GM12878 (cell line): ENCODE measurements at regions not wholly inside any gene's neighbourhood (a gene's known extent, or its start where the extent isn't known, plus 50 kb on each side); places are given as distances from the start of the nearest gene placed in this dataset.

Experiments
- ATAC-seq: fragments of 200-7000 bp; cut with Tn5 transposase; 3 replicates; pipeline ENCODE4 v1.9.1; 2020; ENCODE audit warnings: mild to moderate bottlenecking, moderate library complexity
- BruUV-seq: library from RNA; stranded (reverse); fragments of 400-500 nt; replicated peaks from 2 replicates; lab custom pipeline; 2021; lab: Mats Ljungman, UMichigan
- CTCF ChIA-PET: fragments of 300-600 bp; sonication (Branson Sonifier 250); formaldehyde crosslinking; extraction: SDS; loops from one replicate; lab custom pipeline; 2021; ENCODE audit warnings: inconsistent platforms; lab: Yijun Ruan, JAX
- POLR2A ChIA-PET: fragments of 350-600 bp; formaldehyde crosslinking; extraction: SDS; loops from one replicate; lab custom pipeline; 2021; ENCODE audit warnings: inconsistent platforms; lab: Charles Lee
- RAD21 ChIA-PET: fragments of 300-600 bp; sonication (Branson Sonifier 250); formaldehyde crosslinking; loops from one replicate; lab custom pipeline; 2023; ENCODE audit warnings: antibody characterized with exemption; ENCODE audit not compliant: unreplicated experiment; lab: Charles Lee
- SMC1A ChIA-PET: fragments of 300-600 bp; sonication (Branson Sonifier 250); formaldehyde crosslinking; loops from one replicate; lab custom pipeline; 2023; ENCODE audit not compliant: unreplicated experiment, uncharacterized antibody; lab: Charles Lee
- DNase-seq: peaks from one replicate; pipeline ENCODE4 v3.0.0-alpha.2; 2011; ENCODE audit warnings: low read depth, low spot score
- FAIRE-seq: peaks from 3 replicates; lab custom pipeline; 2011; peaks lifted over from hg19 to GRCh38; lab: Jason Lieb, UNC
- H2AFZ ChIP-seq: 2 replicates; pipeline ENCODE4 v1.6.0; 2011; ENCODE audit warnings: low read depth, low read length, control low read depth; ENCODE audit not compliant: control insufficient read depth
- H3K27ac ChIP-seq: 2 replicates; pipeline ENCODE4 v1.5.1; 2011; ENCODE audit warnings: control low read depth; ENCODE audit not compliant: control insufficient read depth, insufficient read depth
- H3K27me3 ChIP-seq, 2 experiments: replicated peaks in 1 of 2; 2 replicates each; pipeline versions ENCODE4 v1.6.0 to v1.6.1; 2011; ENCODE audit warnings: low read length in 1 of 2; ENCODE audit not compliant: control insufficient read depth in 2 of 2, insufficient read depth in 2 of 2
- H3K36me3 ChIP-seq, 2 experiments: 2 replicates each; pipeline ENCODE4 v1.5.1; 2011; ENCODE audit warnings: low read length in 1 of 2; ENCODE audit not compliant: control insufficient read depth in 2 of 2, insufficient read depth in 2 of 2
- H3K4me1 ChIP-seq: 2 replicates; pipeline ENCODE4 v1.6.1; 2011; ENCODE audit warnings: mild to moderate bottlenecking, low read length, moderate library complexity, mixed read lengths; ENCODE audit not compliant: control insufficient read depth, insufficient read depth
- H3K4me2 ChIP-seq: 2 replicates; pipeline ENCODE4 v1.6.0; 2011; ENCODE audit warnings: control low read depth; ENCODE audit not compliant: control insufficient read depth, insufficient read depth
- H3K4me3 ChIP-seq: fragments of 200-600 bp; sonication (generic); 2 replicates; pipeline ENCODE4 v1.5.1; 2016
- H3K79me2 ChIP-seq: 2 replicates; pipeline ENCODE4 v1.6.0; 2011; ENCODE audit warnings: low read length; ENCODE audit not compliant: control insufficient read depth, insufficient read depth
- H3K9ac ChIP-seq: 2 replicates; pipeline ENCODE4 v1.8.0; 2011; ENCODE audit warnings: low read length, control low read depth, mixed read lengths; ENCODE audit not compliant: control insufficient read depth, insufficient read depth
- H3K9me3 ChIP-seq: replicated peaks from 3 replicates; pipeline ENCODE4 v1.5.1; 2011; ENCODE audit warnings: mild to moderate bottlenecking, low read length; ENCODE audit not compliant: control insufficient read depth, insufficient read depth
- H4K20me1 ChIP-seq: 2 replicates; pipeline ENCODE4 v1.6.0; 2011; ENCODE audit not compliant: control insufficient read depth, insufficient read depth
- BMI1 ChIP-seq: fragments of 450-650 bp; IDR thresholded peaks from 2 replicates; pipeline ENCODE4 v1.6.1; 2016; ENCODE audit warnings: mild to moderate bottlenecking, moderate library complexity, borderline replicate concordance
- CBFB ChIP-seq: IDR thresholded peaks from 2 replicates; pipeline ENCODE4 v1.6.1; 2016; ENCODE audit warnings: antibody characterized with exemption, low read depth
- IKZF1 ChIP-seq: fragments of 450-650 bp; conservative IDR thresholded peaks from 2 replicates; pipeline ENCODE4 v1.6.1; 2017; ENCODE audit warnings: antibody characterized with exemption, mild to moderate bottlenecking
- IKZF2 ChIP-seq, 2 experiments: fragments of 450-650 bp; IDR thresholded peaks; 2 replicates each; pipeline ENCODE4 v1.6.1; 2017; ENCODE audit warnings: mild to moderate bottlenecking in 2 of 2, moderate library complexity in 2 of 2
- JUNB ChIP-seq: IDR thresholded peaks from 2 replicates; pipeline ENCODE4 v1.6.1; 2016; ENCODE audit warnings: antibody characterized with exemption, mild to moderate bottlenecking
- KAT2A ChIP-seq: conservative IDR thresholded peaks from 2 replicates; pipeline ENCODE4 v1.6.1; 2011; ENCODE audit warnings: low read depth, low read length; ENCODE audit not compliant: control insufficient read depth
- MEF2B ChIP-seq: fragments of 450-650 bp; IDR thresholded peaks from 2 replicates; pipeline ENCODE4 v1.6.1; 2018; ENCODE audit warnings: mild to moderate bottlenecking, moderate library complexity; ENCODE audit not compliant: partially characterized antibody, poor library complexity, severe bottlenecking
- NR2C2 ChIP-seq: IDR thresholded peaks from 2 replicates; pipeline ENCODE4 v1.6.1; 2011; ENCODE audit warnings: borderline replicate concordance, low read depth; ENCODE audit not compliant: control insufficient read depth, insufficient read length
- RBBP5 ChIP-seq: fragments of 200-600 bp; sonication (generic); conservative IDR thresholded peaks from 2 replicates; pipeline ENCODE4 v1.6.1; 2016
- RUNX3 ChIP-seq: IDR thresholded peaks from 2 replicates; pipeline ENCODE4 v1.6.1; 2012; ENCODE audit warnings: low read length, inconsistent platforms
- SMARCA5 ChIP-seq: fragments of 450-650 bp; IDR thresholded peaks from 2 replicates; pipeline ENCODE4 v1.6.1; 2017; ENCODE audit warnings: mild to moderate bottlenecking
- SUZ12 ChIP-seq: fragments of 200-600 bp; sonication (generic); IDR thresholded peaks from one replicate; pipeline ENCODE4 v1.6.1; 2018; ENCODE audit warnings: antibody characterized with exemption, mild to moderate bottlenecking; ENCODE audit not compliant: unreplicated experiment
- TARDBP ChIP-seq: IDR thresholded peaks from 2 replicates; pipeline ENCODE4 v1.6.1; 2016; ENCODE audit warnings: borderline replicate concordance
- ZNF24 ChIP-seq: fragments of 450-650 bp; IDR thresholded peaks from 2 replicates; pipeline ENCODE4 v1.6.1; 2017; ENCODE audit warnings: antibody characterized with exemption, mild to moderate bottlenecking
- WGBS: methylation state at CpG from one replicate; pipeline ENCODE4 v1.1.6; 2016; ENCODE audit warnings: low lambda C conversion rate; ENCODE audit not compliant: insufficient replicate concordance, insufficient coverage; ENCODE audit errors: missing lambda C conversion rate; 5-methylcytosine and 5-hydroxymethylcytosine counted together
- in situ Hi-C: fragments of 300-500 bp; cut with MboI; formaldehyde crosslinking; loops from 9 replicates; pipeline ENCODE4 v1.14.3; 2018; ENCODE audit warnings: mixed read lengths
- intact Hi-C: fragments of 100-400 bp; cut with micrococcal nuclease; formaldehyde crosslinking; loops from one replicate; pipeline ENCODE4 v1.14.2; 2022; ENCODE audit not compliant: unreplicated experiment
- TF ChIP-seq, protein P1 (sequence below): fragments of 450-650 bp; formaldehyde crosslinking; IDR thresholded peaks from 2 replicates; pipeline ENCODE4 v1.4.0; 2020; ENCODE audit warnings: mild to moderate bottlenecking, moderate library complexity
- TF ChIP-seq, protein P2 (sequence below): fragments of 450-650 bp; IDR thresholded peaks from 2 replicates; pipeline ENCODE4 v1.6.1; 2017; ENCODE audit warnings: low read depth, mild to moderate bottlenecking, moderate library complexity
- TF ChIP-seq, protein P3 (sequence below): fragments of 450-650 bp; IDR thresholded peaks from 2 replicates; pipeline ENCODE4 v1.6.1; 2018; ENCODE audit warnings: borderline replicate concordance, mild to moderate bottlenecking; ENCODE audit not compliant: partially characterized antibody

DNA sequence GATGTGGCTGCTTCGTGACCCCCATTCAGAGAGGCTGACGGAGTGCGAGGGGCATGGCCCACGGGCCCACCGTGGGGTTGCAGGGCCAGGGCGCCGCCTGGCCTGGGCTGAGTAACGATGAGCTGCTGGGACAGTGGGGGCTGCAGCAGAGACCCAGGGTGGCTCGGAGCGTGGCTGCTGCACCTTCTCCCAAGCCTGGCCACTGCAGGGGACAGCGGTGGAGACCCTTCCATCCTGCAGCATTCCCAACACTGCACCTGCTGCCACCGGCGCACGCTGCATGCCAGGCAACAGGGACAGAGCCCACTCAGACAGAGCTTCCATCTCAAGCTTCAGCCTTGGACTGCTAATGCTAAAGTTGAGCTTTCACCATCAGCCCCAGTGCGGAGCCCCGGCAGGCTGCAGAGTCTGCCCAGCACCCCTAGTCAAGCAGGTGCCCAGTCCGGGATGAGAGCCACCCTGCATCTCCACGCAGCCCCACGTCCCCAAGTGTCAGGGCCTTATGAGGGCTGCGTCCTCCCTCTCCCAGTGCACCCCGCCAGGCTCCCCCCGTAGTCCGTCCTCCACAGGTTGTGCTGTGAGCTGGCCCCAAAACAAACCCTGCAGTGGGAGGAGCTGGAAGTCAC lies 89.4 kb upstream of the AFDN start:
- CTCF ChIA-PET: no interaction called here
- WGBS: 34% methylated on average over 23 of the region's 23 CpGs
- H3K4me1 ChIP-seq: no peaks in the 10 kb centered on the region
- H3K27ac ChIP-seq: no peak overlapping the region
- no TSS peak for BruUV-seq
- H3K4me2 ChIP-seq: no peak overlapping the region
- FAIRE-seq: no peak
- no peak overlapping the region for H3K4me3 ChIP-seq
- H3K9me3 ChIP-seq: no peaks in the 10 kb centered on the region
- SMC1A ChIA-PET: no interaction called here
- no peak for ATAC-seq
- in situ Hi-C loops: no loop called here
- RAD21 ChIA-PET: no interaction called here
- no peak overlapping the region for H2AFZ ChIP-seq
- no peaks in the 10 kb centered on the region for H3K27me3 ChIP-seq
- H4K20me1 ChIP-seq: no peaks in the 10 kb centered on the region
- H3K79me2 ChIP-seq: no peaks in the 10 kb centered on the region
- POLR2A ChIA-PET: no interaction called here
- no peak for DNase-seq
- no peaks in the 10 kb centered on the region for H3K36me3 ChIP-seq
- no peak overlapping the region for H3K9ac ChIP-seq
- intact Hi-C loops: no loop called here
- TF ChIP-seq SMARCA5 (no peak), MEF2B (no peak), RUNX3 (no peak), JUNB (no peak), KAT2A (no peak), CBFB (no peak), BMI1 (no peak), TARDBP (no peak), IKZF2 (IDR thresholded peaks at IDR 0.05) (no peak), NR2C2 (no peak), SUZ12 (no peak), IKZF1 (no peak), RBBP5 (no peak), ZNF24 (no peak)
- TF ChIP-seq, protein P1, sequence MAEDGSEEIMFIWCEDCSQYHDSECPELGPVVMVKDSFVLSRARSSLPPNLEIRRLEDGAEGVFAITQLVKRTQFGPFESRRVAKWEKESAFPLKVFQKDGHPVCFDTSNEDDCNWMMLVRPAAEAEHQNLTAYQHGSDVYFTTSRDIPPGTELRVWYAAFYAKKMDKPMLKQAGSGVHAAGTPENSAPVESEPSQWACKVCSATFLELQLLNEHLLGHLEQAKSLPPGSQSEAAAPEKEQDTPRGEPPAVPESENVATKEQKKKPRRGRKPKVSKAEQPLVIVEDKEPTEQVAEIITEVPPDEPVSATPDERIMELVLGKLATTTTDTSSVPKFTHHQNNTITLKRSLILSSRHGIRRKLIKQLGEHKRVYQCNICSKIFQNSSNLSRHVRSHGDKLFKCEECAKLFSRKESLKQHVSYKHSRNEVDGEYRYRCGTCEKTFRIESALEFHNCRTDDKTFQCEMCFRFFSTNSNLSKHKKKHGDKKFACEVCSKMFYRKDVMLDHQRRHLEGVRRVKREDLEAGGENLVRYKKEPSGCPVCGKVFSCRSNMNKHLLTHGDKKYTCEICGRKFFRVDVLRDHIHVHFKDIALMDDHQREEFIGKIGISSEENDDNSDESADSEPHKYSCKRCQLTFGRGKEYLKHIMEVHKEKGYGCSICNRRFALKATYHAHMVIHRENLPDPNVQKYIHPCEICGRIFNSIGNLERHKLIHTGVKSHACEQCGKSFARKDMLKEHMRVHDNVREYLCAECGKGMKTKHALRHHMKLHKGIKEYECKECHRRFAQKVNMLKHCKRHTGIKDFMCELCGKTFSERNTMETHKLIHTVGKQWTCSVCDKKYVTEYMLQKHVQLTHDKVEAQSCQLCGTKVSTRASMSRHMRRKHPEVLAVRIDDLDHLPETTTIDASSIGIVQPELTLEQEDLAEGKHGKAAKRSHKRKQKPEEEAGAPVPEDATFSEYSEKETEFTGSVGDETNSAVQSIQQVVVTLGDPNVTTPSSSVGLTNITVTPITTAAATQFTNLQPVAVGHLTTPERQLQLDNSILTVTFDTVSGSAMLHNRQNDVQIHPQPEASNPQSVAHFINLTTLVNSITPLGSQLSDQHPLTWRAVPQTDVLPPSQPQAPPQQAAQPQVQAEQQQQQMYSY (CRISPR knock-in tag): no peak
- TF ChIP-seq, protein P2, sequence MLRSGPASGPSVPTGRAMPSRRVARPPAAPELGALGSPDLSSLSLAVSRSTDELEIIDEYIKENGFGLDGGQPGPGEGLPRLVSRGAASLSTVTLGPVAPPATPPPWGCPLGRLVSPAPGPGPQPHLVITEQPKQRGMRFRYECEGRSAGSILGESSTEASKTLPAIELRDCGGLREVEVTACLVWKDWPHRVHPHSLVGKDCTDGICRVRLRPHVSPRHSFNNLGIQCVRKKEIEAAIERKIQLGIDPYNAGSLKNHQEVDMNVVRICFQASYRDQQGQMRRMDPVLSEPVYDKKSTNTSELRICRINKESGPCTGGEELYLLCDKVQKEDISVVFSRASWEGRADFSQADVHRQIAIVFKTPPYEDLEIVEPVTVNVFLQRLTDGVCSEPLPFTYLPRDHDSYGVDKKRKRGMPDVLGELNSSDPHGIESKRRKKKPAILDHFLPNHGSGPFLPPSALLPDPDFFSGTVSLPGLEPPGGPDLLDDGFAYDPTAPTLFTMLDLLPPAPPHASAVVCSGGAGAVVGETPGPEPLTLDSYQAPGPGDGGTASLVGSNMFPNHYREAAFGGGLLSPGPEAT: no peak
- TF ChIP-seq, protein P3, sequence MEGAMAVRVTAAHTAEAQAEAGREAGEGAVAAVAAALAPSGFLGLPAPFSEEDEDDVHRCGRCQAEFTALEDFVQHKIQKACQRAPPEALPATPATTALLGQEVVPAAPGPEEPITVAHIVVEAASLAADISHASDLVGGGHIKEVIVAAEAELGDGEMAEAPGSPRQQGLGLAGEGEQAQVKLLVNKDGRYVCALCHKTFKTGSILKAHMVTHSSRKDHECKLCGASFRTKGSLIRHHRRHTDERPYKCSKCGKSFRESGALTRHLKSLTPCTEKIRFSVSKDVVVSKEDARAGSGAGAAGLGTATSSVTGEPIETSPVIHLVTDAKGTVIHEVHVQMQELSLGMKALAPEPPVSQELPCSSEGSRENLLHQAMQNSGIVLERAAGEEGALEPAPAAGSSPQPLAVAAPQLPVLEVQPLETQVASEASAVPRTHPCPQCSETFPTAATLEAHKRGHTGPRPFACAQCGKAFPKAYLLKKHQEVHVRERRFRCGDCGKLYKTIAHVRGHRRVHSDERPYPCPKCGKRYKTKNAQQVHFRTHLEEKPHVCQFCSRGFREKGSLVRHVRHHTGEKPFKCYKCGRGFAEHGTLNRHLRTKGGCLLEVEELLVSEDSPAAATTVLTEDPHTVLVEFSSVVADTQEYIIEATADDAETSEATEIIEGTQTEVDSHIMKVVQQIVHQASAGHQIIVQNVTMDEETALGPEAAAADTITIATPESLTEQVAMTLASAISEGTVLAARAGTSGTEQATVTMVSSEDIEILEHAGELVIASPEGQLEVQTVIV: no peak
